ENCODE measurements at regions not wholly inside any gene's neighbourhood (a gene's known extent, or its start where the extent isn't known, plus 50 kb on each side); places are given as distances from the start of the nearest gene placed in this dataset.

- TF ChIP-seq, protein P1, sequence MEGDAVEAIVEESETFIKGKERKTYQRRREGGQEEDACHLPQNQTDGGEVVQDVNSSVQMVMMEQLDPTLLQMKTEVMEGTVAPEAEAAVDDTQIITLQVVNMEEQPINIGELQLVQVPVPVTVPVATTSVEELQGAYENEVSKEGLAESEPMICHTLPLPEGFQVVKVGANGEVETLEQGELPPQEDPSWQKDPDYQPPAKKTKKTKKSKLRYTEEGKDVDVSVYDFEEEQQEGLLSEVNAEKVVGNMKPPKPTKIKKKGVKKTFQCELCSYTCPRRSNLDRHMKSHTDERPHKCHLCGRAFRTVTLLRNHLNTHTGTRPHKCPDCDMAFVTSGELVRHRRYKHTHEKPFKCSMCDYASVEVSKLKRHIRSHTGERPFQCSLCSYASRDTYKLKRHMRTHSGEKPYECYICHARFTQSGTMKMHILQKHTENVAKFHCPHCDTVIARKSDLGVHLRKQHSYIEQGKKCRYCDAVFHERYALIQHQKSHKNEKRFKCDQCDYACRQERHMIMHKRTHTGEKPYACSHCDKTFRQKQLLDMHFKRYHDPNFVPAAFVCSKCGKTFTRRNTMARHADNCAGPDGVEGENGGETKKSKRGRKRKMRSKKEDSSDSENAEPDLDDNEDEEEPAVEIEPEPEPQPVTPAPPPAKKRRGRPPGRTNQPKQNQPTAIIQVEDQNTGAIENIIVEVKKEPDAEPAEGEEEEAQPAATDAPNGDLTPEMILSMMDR (conservative IDR thresholded peaks at IDR 0.05) = no peak
- no peak for TF ChIP-seq EZH2 (IDR thresholded peaks at IDR 0.05; ENCODE audit: low read depth)
These were observed 58.7 kb upstream of the GZMB start for GRCh38 chr14:24692382-24693352.
